HS-5 (cell line): ENCODE measurements at regions not wholly inside any gene's neighbourhood (a gene's known extent, or its start where the extent isn't known, plus 50 kb on each side); places are given as distances from the start of the nearest gene placed in this dataset.
A peak's percentile ranks its signal among the peaks of the same experiment; 100 is the strongest.

Experiments
- DNase-seq: peaks from one replicate; pipeline ENCODE4 v3.0.0-alpha.2; 2012; ENCODE audit warnings: low read depth

GRCh38 chr4:155616117-155616516, 50.5 kb upstream of the GUCY1A1 start:
- DNase-seq = no peak

GRCh38 chr4:155615081-155615887, 51.4 kb upstream of the GUCY1A1 start:
- no peak for DNase-seq

- no peak for DNase-seq
These were observed 52.4 kb upstream of the GUCY1A1 start for GRCh38 chr4:155614111-155614762.

- DNase-seq = no peak
These were observed 54.6 kb upstream of the GUCY1A1 start for GRCh38 chr4:155612074-155612473.

- no peak for DNase-seq
These were observed 55.1 kb upstream of the GUCY1A1 start for GRCh38 chr4:155611501-155611900.

GRCh38 chr4:155610143-155610542, 56.5 kb upstream of the GUCY1A1 start:
- no peak for DNase-seq

- no peak for DNase-seq
These were observed 57.1 kb upstream of the GUCY1A1 start for GRCh38 chr4:155609455-155610059.

GRCh38 chr4:155608225-155608885, 58.3 kb upstream of the GUCY1A1 start:
- DNase-seq = no peak

- DNase-seq = no peak
These were observed 59.2 kb upstream of the GUCY1A1 start for GRCh38 chr4:155607481-155607880.

GRCh38 chr4:155604718-155605626, 61.7 kb upstream of the GUCY1A1 start:
- DNase-seq = peak; percentile 72

- DNase-seq = no peak
These were observed 63.2 kb upstream of the GUCY1A1 start for GRCh38 chr4:155603360-155603891.

GRCh38 chr4:155602351-155603140, 64.1 kb upstream of the GUCY1A1 start:
- DNase-seq = no peak

GRCh38 chr4:155600244-155600643, 66.4 kb upstream of the GUCY1A1 start:
- DNase-seq = no peak

- no peak for DNase-seq
These were observed 67.1 kb upstream of the GUCY1A1 start for GRCh38 chr4:155599596-155599995.

- no peak for DNase-seq
These were observed 67.6 kb upstream of the GUCY1A1 start for GRCh38 chr4:155599085-155599484.

- no peak for DNase-seq
These were observed 68.7 kb upstream of the GUCY1A1 start for GRCh38 chr4:155597933-155598451.

- DNase-seq = no peak
These were observed 69.4 kb upstream of the GUCY1A1 start for GRCh38 chr4:155597281-155597680.

- no peak for DNase-seq
These were observed 72.9 kb upstream of the GUCY1A1 start for GRCh38 chr4:155593793-155594192.

GRCh38 chr4:155592938-155593297, 73.7 kb upstream of the GUCY1A1 start:
- no peak for DNase-seq
